ENCODE measurements at regions not wholly inside any gene's neighbourhood (a gene's known extent, or its start where the extent isn't known, plus 50 kb on each side); places are given as distances from the start of the nearest gene placed in this dataset.

DNA sequence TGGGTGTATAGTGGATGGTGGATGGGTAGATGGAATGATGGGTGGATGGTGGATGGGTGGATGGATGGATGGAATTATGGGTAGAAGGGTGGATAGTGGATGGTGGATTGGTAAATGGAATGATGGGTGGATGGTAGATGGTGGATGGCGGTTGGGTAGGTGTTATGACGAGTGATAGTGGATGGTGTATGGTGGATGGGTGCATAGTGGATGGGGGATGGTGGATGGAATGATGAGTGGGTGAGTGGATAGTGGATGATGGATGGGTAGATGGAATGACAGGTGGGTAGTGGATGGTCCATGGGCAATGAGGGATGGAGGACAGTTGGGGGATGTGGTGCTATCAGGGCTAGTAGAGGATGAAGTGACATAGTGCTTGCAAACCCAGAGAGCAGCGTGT, 182.4 kb downstream of the BRD1 start:
- H3K4me3 ChIP-seq (ENCODE audit: low read depth in 1 of 2, low read length in 2 of 2) = no peak overlapping the region
- no peaks in the 10 kb centered on the region for H3K27me3 ChIP-seq (ENCODE audit: low read depth, low read length)
- H3K9me3 ChIP-seq (ENCODE audit: control insufficient read depth in 1 of 2, low read length in 2 of 2) = no peaks in the 10 kb centered on the region
- no peaks in the 10 kb centered on the region for H3K36me3 ChIP-seq (ENCODE audit: control insufficient read depth in 1 of 2, insufficient read depth in 2 of 2, low read length in 2 of 2)
- H3K4me1 ChIP-seq (ENCODE audit: control insufficient read depth in 1 of 2, insufficient read depth in 2 of 2, low read length in 2 of 2) = no peaks in the 10 kb centered on the region
- H3K27ac ChIP-seq (ENCODE audit: low read length) = no peak overlapping the region

DNA sequence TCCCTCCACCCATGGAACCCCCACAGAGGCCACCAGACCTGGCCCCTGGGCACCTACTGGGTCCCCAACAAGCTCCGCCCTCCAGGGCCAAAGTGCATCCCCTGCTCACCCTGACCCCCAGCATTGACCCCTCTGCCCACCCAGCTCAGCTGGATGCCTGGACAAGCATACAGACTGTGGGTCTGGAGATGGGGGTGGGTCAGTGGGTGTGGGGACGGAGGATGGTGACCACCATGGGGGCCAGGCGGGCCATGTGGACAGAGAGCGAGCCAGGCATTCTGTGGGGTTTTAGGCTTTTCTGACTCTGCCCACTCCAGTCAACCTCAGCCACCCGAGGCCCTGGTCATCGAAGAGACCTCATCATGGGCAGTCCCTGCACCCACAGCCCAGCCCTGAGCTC, 183.7 kb downstream of the BRD1 start:
- no peak overlapping the region for H3K27ac ChIP-seq (ENCODE audit: low read length)
- H3K27me3 ChIP-seq (ENCODE audit: low read depth, low read length) = no peaks in the 10 kb centered on the region
- no peaks in the 10 kb centered on the region for H3K9me3 ChIP-seq (ENCODE audit: control insufficient read depth in 1 of 2, low read length in 2 of 2)

DNA sequence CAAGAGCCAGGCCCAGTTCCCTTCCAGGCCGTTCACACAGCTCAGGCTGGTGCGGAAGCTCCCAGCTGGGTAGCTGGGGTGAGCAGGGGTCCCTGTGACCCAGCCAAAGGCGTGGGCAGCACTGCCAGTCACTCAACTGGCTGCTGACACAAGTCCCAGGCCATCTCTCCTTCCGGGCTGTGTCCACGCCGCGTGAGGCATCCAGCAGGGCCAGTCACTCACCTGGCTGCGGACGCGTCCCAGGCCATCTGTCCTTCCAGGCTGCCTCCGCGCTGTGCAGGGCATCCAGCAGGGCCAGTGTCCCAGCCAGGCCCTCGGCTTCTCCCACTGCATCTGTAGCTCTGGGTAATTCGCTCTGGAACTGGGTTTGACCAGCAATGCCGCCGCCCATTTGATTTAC, 184.2 kb downstream of the BRD1 start:
- no peak overlapping the region for H3K27ac ChIP-seq (ENCODE audit: low read length)
- H3K36me3 ChIP-seq (ENCODE audit: control insufficient read depth in 1 of 2, insufficient read depth in 2 of 2, low read length in 2 of 2) = no peaks in the 10 kb centered on the region
- H3K27me3 ChIP-seq (ENCODE audit: low read depth, low read length) = no peaks in the 10 kb centered on the region
- no peak overlapping the region for H3K4me3 ChIP-seq (ENCODE audit: low read depth in 1 of 2, low read length in 2 of 2)
- no peaks in the 10 kb centered on the region for H3K9me3 ChIP-seq (ENCODE audit: control insufficient read depth in 1 of 2, low read length in 2 of 2)
- no peaks in the 10 kb centered on the region for H3K4me1 ChIP-seq (ENCODE audit: control insufficient read depth in 1 of 2, insufficient read depth in 2 of 2, low read length in 2 of 2)

More for the DNA sequence above, 183.7 kb downstream of the BRD1 start:
- H3K4me1 ChIP-seq (ENCODE audit: control insufficient read depth in 1 of 2, insufficient read depth in 2 of 2, low read length in 2 of 2) = no peaks in the 10 kb centered on the region
- no peaks in the 10 kb centered on the region for H3K36me3 ChIP-seq (ENCODE audit: control insufficient read depth in 1 of 2, insufficient read depth in 2 of 2, low read length in 2 of 2)
- H3K4me3 ChIP-seq (ENCODE audit: low read depth in 1 of 2, low read length in 2 of 2) = no peak overlapping the region

DNA sequence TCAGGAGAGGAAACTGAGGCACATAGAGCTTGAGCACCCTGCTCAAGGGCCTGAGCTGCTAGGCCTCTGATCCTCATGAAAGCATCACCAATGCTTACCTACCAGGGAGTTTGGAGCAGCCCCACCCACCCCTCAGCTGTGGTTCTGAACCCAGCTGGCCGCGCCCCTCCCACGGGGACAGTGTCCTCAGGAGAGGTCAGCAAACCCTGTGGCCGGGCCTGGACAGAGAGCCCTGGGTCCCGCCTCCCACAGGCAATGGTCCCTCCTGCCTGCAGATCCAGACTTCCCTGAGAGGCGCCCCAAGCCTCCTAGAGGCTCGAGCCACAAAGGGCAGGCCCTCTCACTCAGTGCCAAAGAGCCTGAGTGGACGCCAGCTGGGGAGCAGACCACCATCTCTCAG, 184.9 kb downstream of the BRD1 start:
- Histone ChIP-seq H3K4me3 (ENCODE audit: low read depth in 1 of 2, low read length in 2 of 2) (no peak overlapping the region), H3K27ac (ENCODE audit: low read length) (no peak overlapping the region), H3K36me3 (ENCODE audit: control insufficient read depth in 1 of 2, insufficient read depth in 2 of 2, low read length in 2 of 2) (no peaks in the 10 kb centered on the region), H3K9me3 (ENCODE audit: control insufficient read depth in 1 of 2, low read length in 2 of 2) (no peaks in the 10 kb centered on the region), H3K4me1 (ENCODE audit: control insufficient read depth in 1 of 2, insufficient read depth in 2 of 2, low read length in 2 of 2) (no peaks in the 10 kb centered on the region), H3K27me3 (ENCODE audit: low read depth, low read length) (no peaks in the 10 kb centered on the region)

DNA sequence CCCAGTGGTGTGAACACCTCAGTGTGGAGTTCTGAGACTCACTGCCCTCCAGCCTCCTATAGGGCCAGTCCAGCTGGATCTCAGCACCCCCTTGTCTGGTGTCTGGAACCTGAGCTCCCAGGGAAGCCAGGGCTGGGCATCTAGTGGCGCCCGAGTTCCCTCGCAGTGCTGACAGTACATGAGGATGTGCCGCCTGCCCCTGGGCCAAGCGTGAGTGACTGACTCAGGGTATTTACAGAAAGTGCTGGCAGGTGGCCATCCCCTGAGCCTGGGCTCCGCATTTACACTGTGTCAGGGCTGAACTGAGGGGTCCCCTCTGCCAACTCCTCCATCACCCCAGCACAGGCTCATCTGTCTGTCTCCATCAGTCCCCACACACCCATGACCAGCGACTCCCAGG, 185.3 kb downstream of the BRD1 start:
- no peaks in the 10 kb centered on the region for H3K4me1 ChIP-seq (ENCODE audit: control insufficient read depth in 1 of 2, insufficient read depth in 2 of 2, low read length in 2 of 2)
- no peaks in the 10 kb centered on the region for H3K36me3 ChIP-seq (ENCODE audit: control insufficient read depth in 1 of 2, insufficient read depth in 2 of 2, low read length in 2 of 2)
- no peak overlapping the region for H3K27ac ChIP-seq (ENCODE audit: low read length)
- H3K27me3 ChIP-seq (ENCODE audit: low read depth, low read length) = no peaks in the 10 kb centered on the region
- no peaks in the 10 kb centered on the region for H3K9me3 ChIP-seq (ENCODE audit: control insufficient read depth in 1 of 2, low read length in 2 of 2)
- H3K4me3 ChIP-seq (ENCODE audit: low read depth in 1 of 2, low read length in 2 of 2) = no peak overlapping the region

DNA sequence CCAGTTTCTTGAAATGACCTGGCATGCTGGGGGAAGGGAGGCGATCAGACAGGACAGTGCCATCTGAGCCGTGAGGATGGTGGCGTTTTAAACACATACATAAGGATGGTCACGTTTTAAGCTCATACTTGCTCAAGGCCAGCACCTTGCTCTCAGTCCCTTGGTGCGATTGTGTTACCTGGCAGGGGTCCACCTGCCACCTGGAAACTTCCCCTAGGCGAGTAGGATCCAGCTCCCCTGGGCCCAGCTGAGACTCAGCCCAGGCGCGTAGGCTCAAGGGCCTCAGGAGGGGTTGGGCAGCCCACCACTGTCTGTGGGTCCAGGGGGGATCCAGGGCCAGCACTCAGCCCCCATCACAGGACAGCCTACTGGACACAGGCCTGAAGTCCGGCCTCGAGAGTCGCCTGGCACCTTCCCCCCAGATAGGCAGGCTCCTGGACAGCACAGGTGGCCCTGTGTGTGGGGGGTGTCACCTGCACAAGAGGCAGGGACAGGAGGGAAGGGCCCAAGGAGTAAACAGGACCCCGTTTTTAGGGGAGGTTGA, 185.8 kb downstream of the BRD1 start:
- H3K9me3 ChIP-seq (ENCODE audit: control insufficient read depth in 1 of 2, low read length in 2 of 2) = no peaks in the 10 kb centered on the region
- no peaks in the 10 kb centered on the region for H3K4me1 ChIP-seq (ENCODE audit: control insufficient read depth in 1 of 2, insufficient read depth in 2 of 2, low read length in 2 of 2)
- H3K4me3 ChIP-seq (ENCODE audit: low read depth in 1 of 2, low read length in 2 of 2) = no peak overlapping the region

DNA sequence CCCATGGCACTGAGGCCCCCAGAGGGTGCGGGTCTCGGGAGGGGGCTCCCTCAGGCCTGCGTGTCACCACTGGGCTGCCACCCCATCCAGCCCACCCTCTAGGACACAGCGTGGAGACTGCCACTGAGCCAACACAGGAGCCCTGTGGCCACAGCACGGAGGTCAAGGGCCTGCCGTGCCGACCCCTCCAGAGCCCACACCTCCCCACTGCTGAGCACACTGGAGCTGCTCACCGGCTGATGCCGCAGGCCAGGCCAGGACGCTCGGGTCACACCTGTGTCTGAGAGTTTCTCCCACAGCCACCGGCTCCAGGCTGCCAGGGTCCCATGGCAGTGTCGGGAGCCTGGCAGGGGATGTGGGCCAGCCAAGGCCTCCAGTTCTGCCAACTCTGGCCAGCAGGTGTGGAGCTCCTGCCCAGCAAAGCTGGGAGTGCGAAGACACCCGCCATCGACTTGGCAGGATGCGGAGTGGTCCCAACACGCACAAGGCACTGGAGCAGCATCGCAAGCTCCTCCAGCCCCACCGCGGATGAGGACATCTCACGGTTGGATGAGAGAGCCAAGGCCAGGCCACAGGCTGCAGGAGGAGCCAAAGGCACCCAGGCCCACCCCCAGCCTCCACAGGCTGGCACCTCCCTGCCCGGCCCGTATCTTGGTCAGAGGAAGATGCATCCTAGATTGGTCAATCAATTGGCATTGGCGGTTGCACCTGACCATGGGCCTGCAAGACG, 187.1 kb downstream of the BRD1 start:
- H3K36me3 ChIP-seq (ENCODE audit: control insufficient read depth in 1 of 2, insufficient read depth in 2 of 2, low read length in 2 of 2) = no peaks in the 10 kb centered on the region
- H3K4me3 ChIP-seq (ENCODE audit: low read depth in 1 of 2, low read length in 2 of 2) = no peak overlapping the region
- H3K27ac ChIP-seq (ENCODE audit: low read length) = no peak overlapping the region
- H3K4me1 ChIP-seq (ENCODE audit: control insufficient read depth in 1 of 2, insufficient read depth in 2 of 2, low read length in 2 of 2) = no peaks in the 10 kb centered on the region
- H3K9me3 ChIP-seq (ENCODE audit: control insufficient read depth in 1 of 2, low read length in 2 of 2) = no peaks in the 10 kb centered on the region
- no peaks in the 10 kb centered on the region for H3K27me3 ChIP-seq (ENCODE audit: low read depth, low read length)

More for the DNA sequence above, 185.8 kb downstream of the BRD1 start:
- Histone ChIP-seq H3K36me3 (ENCODE audit: control insufficient read depth in 1 of 2, insufficient read depth in 2 of 2, low read length in 2 of 2) (no peaks in the 10 kb centered on the region), H3K27ac (ENCODE audit: low read length) (no peak overlapping the region), H3K27me3 (ENCODE audit: low read depth, low read length) (no peaks in the 10 kb centered on the region)

DNA sequence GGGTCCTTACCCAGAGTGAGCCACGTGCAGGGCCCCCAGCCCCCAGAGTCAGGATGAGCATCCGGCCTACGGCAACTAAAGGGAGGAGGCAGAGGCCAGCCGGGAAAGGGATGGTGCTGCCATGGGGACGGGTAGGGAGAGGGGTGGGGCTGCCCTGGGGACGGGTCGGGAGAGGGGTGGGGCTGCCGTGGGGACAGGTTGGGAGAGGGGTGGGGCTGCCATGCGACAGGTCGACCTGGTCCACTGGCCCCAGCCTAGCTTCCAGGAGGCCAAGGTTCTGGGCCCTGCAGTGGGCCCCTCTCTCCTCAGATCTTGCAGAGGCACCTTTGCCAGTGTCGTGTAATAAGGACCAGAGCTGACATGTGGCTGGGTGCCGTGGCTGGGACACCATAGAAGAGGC, 187.7 kb downstream of the BRD1 start:
- no peak overlapping the region for H3K27ac ChIP-seq (ENCODE audit: low read length)
- no peaks in the 10 kb centered on the region for H3K27me3 ChIP-seq (ENCODE audit: low read depth, low read length)
- H3K9me3 ChIP-seq (ENCODE audit: control insufficient read depth in 1 of 2, low read length in 2 of 2) = no peaks in the 10 kb centered on the region
- no peaks in the 10 kb centered on the region for H3K4me1 ChIP-seq (ENCODE audit: control insufficient read depth in 1 of 2, insufficient read depth in 2 of 2, low read length in 2 of 2)
- H3K4me3 ChIP-seq (ENCODE audit: low read depth in 1 of 2, low read length in 2 of 2) = no peak overlapping the region
- H3K36me3 ChIP-seq (ENCODE audit: control insufficient read depth in 1 of 2, insufficient read depth in 2 of 2, low read length in 2 of 2) = no peaks in the 10 kb centered on the region

DNA sequence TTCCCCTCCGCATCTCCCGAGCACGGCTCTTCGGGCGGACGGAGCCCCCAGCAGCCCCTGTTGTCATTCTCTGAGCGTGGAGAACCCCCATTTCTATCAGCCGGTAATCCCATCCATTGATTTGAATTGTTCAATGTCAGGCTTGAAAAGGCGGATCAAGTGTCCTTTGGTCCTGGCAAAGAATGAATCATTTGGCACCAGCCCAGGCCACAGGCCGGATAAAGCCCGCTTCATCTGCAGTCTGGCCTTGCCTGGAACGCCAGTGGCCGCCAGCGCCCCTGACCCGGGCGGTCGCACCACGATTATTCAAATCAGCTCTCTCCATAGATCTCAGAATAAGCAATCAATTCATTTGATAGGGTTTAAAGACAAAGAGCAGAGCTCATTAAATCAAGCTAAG, 188.9 kb downstream of the BRD1 start:
- Histone ChIP-seq H3K36me3 (ENCODE audit: control insufficient read depth in 1 of 2, insufficient read depth in 2 of 2, low read length in 2 of 2) (no peaks in the 10 kb centered on the region), H3K4me1 (ENCODE audit: control insufficient read depth in 1 of 2, insufficient read depth in 2 of 2, low read length in 2 of 2) (no peaks in the 10 kb centered on the region), H3K9me3 (ENCODE audit: control insufficient read depth in 1 of 2, low read length in 2 of 2) (no peaks in the 10 kb centered on the region), H3K27me3 (ENCODE audit: low read depth, low read length) (no peaks in the 10 kb centered on the region), H3K4me3 (ENCODE audit: low read depth in 1 of 2, low read length in 2 of 2) (no peak overlapping the region), H3K27ac (ENCODE audit: low read length) (no peak overlapping the region)

DNA sequence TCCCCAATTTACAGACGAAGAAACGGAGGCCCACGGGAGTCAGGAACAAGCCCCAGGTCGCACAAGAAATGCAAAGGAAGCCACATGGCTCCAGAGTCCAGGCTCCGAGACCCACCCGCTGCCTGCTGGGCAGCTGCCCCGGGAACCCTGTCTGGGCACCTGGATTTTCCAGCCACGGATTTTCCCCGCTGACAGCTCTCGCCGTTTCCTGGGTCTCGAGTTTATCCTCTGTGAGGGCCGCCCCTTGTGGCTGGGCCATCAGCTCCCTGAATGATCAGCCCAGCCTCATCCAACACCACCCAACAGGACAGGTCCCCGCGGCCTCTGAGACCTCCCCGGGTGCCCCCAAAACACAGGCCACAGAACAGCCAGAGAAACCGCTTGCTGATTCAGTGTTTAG, 189.7 kb downstream of the BRD1 start:
- no peaks in the 10 kb centered on the region for H3K4me1 ChIP-seq (ENCODE audit: control insufficient read depth in 1 of 2, insufficient read depth in 2 of 2, low read length in 2 of 2)
- H3K9me3 ChIP-seq (ENCODE audit: control insufficient read depth in 1 of 2, low read length in 2 of 2) = no peaks in the 10 kb centered on the region
- H3K27me3 ChIP-seq (ENCODE audit: low read depth, low read length) = no peaks in the 10 kb centered on the region
- no peak overlapping the region for H3K27ac ChIP-seq (ENCODE audit: low read length)
- H3K4me3 ChIP-seq (ENCODE audit: low read depth in 1 of 2, low read length in 2 of 2) = no peak overlapping the region
- no peaks in the 10 kb centered on the region for H3K36me3 ChIP-seq (ENCODE audit: control insufficient read depth in 1 of 2, insufficient read depth in 2 of 2, low read length in 2 of 2)

DNA sequence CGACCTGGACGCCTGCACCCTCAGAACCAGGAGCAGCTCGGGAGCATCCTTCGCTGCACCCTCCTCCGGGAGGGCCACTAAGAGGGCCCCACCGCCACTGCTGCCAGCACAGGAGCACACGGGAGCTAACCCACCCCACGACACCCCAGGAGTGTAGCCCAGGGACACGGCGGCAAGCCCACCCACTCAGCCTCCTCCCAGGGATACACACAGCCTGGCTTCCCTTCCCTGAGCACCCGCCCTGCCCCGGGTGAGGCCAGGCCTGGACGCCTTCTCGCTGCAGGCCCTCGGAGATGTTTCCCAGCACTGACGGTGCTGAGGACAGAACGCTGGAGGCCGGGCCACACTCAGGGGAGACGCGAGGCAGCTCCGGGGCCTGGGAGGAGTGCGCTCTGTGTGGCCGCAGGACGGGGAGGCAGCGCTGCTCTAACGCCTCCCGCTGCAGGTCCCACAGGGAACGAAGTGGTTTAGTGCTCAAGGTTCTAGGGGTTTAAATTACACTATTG, 190.4 kb downstream of the BRD1 start:
- Histone ChIP-seq H3K36me3 (ENCODE audit: control insufficient read depth in 1 of 2, insufficient read depth in 2 of 2, low read length in 2 of 2) (no peaks in the 10 kb centered on the region), H3K27ac (ENCODE audit: low read length) (no peak overlapping the region), H3K4me3 (ENCODE audit: low read depth in 1 of 2, low read length in 2 of 2) (no peak overlapping the region), H3K9me3 (ENCODE audit: control insufficient read depth in 1 of 2, low read length in 2 of 2) (no peaks in the 10 kb centered on the region), H3K4me1 (ENCODE audit: control insufficient read depth in 1 of 2, insufficient read depth in 2 of 2, low read length in 2 of 2) (no peaks in the 10 kb centered on the region), H3K27me3 (ENCODE audit: low read depth, low read length) (no peaks in the 10 kb centered on the region)

DNA sequence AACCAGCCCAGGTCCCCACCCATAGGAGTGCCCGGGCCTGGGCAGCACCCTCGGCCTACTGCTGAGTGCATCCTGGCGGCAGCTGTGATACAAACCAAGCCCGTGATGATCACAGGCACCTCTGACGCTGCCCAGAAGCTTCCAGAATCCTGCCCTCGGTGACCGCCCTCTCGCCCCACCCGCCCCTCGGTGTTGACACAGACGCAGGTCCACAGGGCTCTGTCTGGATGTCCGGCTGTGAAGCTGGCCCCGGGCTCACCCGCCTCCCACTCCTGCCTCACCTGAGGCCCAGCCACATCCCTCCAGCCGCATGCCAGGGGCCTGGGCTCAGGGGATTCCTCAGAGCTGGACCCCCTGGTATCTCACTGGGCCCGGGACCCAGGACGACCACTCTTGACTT, 191.0 kb downstream of the BRD1 start:
- no peaks in the 10 kb centered on the region for H3K9me3 ChIP-seq (ENCODE audit: control insufficient read depth in 1 of 2, low read length in 2 of 2)
- H3K4me1 ChIP-seq (ENCODE audit: control insufficient read depth in 1 of 2, insufficient read depth in 2 of 2, low read length in 2 of 2) = peaks cover 0 to 4% of the 10 kb centered on the region in 2 donors
- H3K27ac ChIP-seq (ENCODE audit: low read length) = no peak overlapping the region
- H3K36me3 ChIP-seq (ENCODE audit: control insufficient read depth in 1 of 2, insufficient read depth in 2 of 2, low read length in 2 of 2) = no peaks in the 10 kb centered on the region
- H3K27me3 ChIP-seq (ENCODE audit: low read depth, low read length) = no peaks in the 10 kb centered on the region
- no peak overlapping the region for H3K4me3 ChIP-seq (ENCODE audit: low read depth in 1 of 2, low read length in 2 of 2)

Data from muscle layer of duodenum (tissue), 2 donors.